ENCODE measurements at regions not wholly inside any gene's neighbourhood (a gene's known extent, or its start where the extent isn't known, plus 50 kb on each side); places are given as distances from the start of the nearest gene placed in this dataset.

DNA sequence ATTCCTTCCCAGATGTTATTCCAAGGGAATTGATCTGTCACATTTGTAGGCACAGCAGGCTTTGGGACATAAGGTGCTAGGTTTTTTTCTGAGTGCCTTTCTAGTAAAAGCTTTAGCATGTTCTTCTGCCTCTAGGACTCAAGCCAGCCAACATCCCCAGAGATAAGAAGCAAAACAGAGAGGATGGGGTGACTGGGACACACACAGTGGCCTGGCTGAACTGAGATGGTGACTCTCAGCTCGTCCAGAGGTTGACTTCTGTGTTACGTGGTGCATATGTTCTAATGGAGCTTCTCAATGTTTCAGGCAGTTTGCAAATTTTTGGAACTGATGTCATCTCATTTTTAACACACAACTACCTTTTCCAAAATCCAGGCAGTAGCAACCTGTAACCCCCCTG lies 188.1 kb upstream of the CELF2 start:
- H3K4me1 Mint-ChIP-seq = no peaks in the 10 kb centered on the region
- no peaks in the 10 kb centered on the region for H3K36me3 Mint-ChIP-seq
- ATAC-seq (no peak), DNase-seq (ENCODE audit: low spot score in 2 of 2) (no peak)
- H3K9me3 Mint-ChIP-seq = no peaks in the 10 kb centered on the region
- H3K4me3 Mint-ChIP-seq = no peak overlapping the region
- H3K27ac Mint-ChIP-seq = no peak overlapping the region

DNA sequence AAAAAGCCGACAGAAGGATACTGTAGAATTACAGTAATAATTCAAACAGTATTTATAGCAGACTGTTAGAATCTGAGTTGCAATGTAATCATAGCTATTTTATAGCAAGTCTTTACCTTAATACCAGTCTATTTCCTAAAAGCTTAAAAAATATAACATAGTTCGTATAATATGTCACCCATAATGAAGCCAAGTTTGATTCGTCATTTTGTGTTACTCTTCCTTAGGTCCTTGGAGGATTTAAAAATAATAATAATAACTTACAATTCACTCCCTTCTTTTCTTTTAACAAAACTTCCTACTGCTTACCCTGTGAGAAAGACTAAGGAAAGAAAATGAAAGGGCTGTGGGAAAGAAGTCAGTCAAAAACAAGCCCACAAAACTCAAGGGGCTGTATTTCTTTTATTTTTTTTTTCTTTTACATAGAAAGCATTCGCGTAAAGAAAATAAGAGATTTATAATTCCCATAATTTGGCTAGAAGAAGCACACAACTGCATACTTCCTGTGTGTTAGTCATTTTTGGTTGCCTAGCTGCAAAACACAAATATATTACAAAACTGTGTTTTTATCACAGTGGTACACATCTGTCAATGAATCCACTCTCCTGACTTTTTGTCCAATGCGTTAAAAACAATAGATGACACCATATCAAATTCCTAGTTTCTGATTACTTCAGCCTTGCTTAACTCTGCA lies 187.2 kb upstream of the CELF2 start:
- H3K4me3 Mint-ChIP-seq = no peak overlapping the region
- no peaks in the 10 kb centered on the region for H3K36me3 Mint-ChIP-seq
- no peak overlapping the region for H3K27ac Mint-ChIP-seq
- DNase-seq (ENCODE audit: low spot score in 2 of 2) (no peak), ATAC-seq (no peak)
- H3K4me1 Mint-ChIP-seq = no peaks in the 10 kb centered on the region
- H3K9me3 Mint-ChIP-seq = no peaks in the 10 kb centered on the region

DNA sequence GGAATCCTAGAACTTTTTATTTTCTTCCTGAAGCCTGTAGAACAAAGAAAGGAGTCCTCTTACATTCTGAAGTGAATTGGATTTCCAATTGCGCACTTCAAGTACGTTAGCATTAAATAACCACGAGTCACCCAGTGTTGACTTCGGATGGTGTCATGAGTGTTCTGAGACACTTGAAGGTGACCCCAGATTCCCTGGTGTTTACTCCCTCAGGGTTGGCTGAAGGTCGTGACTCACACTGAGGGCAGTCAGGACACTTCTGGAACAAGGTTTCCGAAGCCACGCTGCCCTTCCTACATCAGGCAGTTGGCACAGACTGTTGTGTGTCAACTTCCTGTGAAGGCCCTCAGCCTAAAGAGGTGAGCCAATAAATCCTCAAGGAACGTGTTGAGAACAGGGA lies 186.6 kb upstream of the CELF2 start:
- Mint-ChIP-seq H3K4me3 (no peak overlapping the region), H3K9me3 (no peaks in the 10 kb centered on the region), H3K4me1 (no peaks in the 10 kb centered on the region), H3K27ac (no peak overlapping the region), H3K36me3 (no peaks in the 10 kb centered on the region)
- ATAC-seq = no peak
- DNase-seq (ENCODE audit: low spot score in 2 of 2) = no peak

DNA sequence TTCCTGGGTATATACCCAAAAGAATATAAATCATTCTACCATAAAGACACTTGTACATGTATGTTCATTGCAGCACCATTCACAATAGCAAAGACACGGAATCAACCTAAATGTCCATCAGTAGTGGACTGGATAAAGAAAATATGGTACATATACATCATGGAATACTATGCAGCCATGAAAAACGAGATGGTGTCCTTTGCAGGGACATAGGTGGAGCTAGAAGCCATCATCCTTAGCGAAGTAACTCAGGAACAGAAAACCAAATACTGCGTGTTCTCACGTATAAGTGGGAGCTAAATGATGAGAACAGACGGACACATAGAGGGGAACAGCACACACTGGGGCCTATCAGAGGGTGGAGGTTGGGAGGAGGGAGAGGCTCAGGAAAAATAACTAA lies 183.7 kb upstream of the CELF2 start:
- H3K4me1 Mint-ChIP-seq = no peaks in the 10 kb centered on the region
- ATAC-seq (no peak), DNase-seq (ENCODE audit: low spot score in 2 of 2) (no peak)
- no peak overlapping the region for H3K4me3 Mint-ChIP-seq
- H3K36me3 Mint-ChIP-seq = no peaks in the 10 kb centered on the region
- peaks cover 3% of the 10 kb centered on the region for H3K9me3 Mint-ChIP-seq
- H3K27ac Mint-ChIP-seq = no peak overlapping the region

DNA sequence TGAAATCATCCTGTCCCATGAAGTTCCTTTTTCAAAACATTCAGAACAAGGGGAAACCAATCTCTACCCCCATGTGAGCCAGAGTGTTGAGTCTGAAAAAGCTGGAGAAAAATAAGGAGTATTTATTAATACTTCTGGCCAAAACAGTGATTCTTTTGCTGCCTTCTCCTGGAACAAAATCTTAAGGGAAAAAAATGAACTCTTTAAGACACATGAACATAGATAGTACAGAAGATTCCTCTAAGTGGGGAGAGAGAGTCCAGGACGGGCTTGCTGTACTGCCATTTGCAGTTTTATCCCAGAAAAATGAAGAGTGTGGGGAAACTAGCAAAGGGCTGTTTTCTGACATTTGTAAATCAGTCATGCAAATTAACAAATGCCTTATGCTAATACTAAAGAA lies 173.4 kb upstream of the CELF2 start:
- ATAC-seq (no peak), DNase-seq (ENCODE audit: low spot score in 2 of 2) (no peak)
- no peaks in the 10 kb centered on the region for H3K4me1 Mint-ChIP-seq
- H3K36me3 Mint-ChIP-seq = no peaks in the 10 kb centered on the region
- H3K27ac Mint-ChIP-seq = no peak overlapping the region
- peaks cover 3% of the 10 kb centered on the region for H3K9me3 Mint-ChIP-seq
- no peak overlapping the region for H3K4me3 Mint-ChIP-seq

DNA sequence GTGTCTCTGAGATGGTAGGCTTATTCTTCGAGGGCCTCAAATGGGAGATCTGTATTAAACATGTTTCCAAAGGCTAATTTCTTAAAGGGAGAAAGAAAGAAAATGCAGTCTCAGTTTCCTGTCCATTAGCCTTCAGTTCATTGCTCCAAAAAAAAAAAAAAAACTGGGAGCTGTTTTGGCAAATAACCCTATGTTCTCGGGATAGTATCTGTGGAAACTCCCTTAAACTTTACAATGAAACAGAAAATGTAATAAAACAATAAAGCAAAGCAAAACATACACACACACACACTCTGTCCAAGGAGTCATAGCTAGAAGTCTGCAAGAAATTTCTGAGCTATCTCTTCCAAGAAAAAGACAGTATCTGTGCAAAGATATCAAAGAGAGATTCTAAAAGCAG lies 172.5 kb upstream of the CELF2 start:
- Mint-ChIP-seq H3K9me3 (peaks cover 3% of the 10 kb centered on the region), H3K4me1 (no peaks in the 10 kb centered on the region), H3K36me3 (no peaks in the 10 kb centered on the region), H3K27ac (no peak overlapping the region), H3K4me3 (no peak overlapping the region)
- DNase-seq (ENCODE audit: low spot score in 2 of 2) (no peak), ATAC-seq (no peak)

DNA sequence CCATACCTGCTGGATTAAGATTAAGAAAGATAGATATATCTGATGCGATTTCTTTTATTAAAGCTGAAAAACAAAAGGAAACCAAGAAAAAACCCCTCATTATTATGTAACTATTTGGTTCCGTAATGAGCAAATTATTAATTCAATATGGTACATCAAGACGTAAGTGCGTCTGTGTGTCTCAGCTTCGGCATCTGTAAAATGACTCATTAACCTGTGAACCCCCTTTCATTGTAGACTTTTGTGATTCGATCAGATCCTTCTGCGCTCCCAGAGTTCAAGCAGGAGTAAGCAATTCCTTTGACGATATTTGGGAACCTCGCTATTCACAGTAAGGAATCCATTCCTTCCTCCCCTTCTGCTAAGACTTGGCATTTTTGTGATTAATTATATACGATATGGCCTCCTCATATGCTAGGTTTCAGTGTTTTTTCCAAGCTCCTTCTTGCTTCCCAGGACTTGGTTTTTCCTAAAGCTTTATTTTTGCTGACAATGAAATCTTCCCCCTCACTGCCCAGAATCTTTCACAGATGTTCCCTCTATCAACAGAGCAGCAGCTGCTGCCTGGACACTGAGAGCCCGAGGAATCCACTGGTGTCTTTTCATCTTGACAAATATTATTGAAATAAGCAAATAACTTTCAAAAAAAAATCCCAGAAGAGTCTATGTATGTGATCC lies 171.7 kb upstream of the CELF2 start:
- DNase-seq (ENCODE audit: low spot score in 2 of 2) (no peak), ATAC-seq (no peak)
- no peaks in the 10 kb centered on the region for H3K4me1 Mint-ChIP-seq
- no peak overlapping the region for H3K4me3 Mint-ChIP-seq
- peaks cover 3% of the 10 kb centered on the region for H3K9me3 Mint-ChIP-seq
- no peaks in the 10 kb centered on the region for H3K36me3 Mint-ChIP-seq
- H3K27ac Mint-ChIP-seq = no peak overlapping the region

DNA sequence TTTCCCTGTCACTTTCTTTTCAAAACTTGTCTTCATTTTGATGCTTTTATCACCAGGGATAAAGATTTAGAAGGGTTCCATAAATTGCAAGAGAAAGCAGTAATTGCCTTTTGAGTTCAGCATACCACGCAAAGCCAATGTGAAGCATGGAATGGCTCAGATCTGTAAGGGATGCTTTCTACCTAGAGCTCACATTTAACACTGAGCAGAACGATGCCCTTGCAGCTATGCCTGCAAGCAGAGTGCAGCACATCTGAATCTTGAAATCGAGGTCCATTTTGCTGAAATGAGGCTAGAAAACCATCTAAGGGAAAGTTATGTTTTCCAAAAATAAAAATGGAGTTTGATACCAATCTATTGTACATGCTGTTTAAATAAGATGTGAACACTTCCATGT lies 171.2 kb upstream of the CELF2 start:
- no peak overlapping the region for H3K4me3 Mint-ChIP-seq
- DNase-seq (ENCODE audit: low spot score in 2 of 2) (no peak), ATAC-seq (no peak)
- H3K4me1 Mint-ChIP-seq = no peaks in the 10 kb centered on the region
- no peak overlapping the region for H3K27ac Mint-ChIP-seq
- H3K9me3 Mint-ChIP-seq = peaks cover 1% of the 10 kb centered on the region
- no peaks in the 10 kb centered on the region for H3K36me3 Mint-ChIP-seq

DNA sequence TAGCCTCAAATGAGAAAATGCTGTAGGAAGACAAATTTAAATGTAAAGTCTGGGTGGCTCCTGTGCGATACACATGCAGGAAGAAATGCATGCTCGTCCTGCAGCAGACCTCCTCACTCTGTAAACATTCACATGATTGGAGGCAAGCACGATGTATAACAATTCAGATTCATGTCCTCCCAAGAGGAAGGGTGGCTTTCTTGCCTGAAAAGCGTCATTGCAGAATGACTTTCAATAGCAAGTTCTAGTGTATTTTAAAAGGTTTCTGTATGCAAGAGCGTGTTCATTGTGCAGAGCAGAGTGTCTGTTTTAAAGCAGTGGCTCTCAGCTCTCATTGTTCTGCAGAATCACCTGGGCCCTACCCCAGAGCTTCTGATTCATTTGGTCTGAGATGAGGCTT lies 170.3 kb upstream of the CELF2 start:
- no peak overlapping the region for H3K27ac Mint-ChIP-seq
- no peaks in the 10 kb centered on the region for H3K4me1 Mint-ChIP-seq
- ATAC-seq = no peak
- no peaks in the 10 kb centered on the region for H3K36me3 Mint-ChIP-seq
- no peaks in the 10 kb centered on the region for H3K9me3 Mint-ChIP-seq
- no peak for DNase-seq (ENCODE audit: low spot score in 2 of 2)
- no peak overlapping the region for H3K4me3 Mint-ChIP-seq

DNA sequence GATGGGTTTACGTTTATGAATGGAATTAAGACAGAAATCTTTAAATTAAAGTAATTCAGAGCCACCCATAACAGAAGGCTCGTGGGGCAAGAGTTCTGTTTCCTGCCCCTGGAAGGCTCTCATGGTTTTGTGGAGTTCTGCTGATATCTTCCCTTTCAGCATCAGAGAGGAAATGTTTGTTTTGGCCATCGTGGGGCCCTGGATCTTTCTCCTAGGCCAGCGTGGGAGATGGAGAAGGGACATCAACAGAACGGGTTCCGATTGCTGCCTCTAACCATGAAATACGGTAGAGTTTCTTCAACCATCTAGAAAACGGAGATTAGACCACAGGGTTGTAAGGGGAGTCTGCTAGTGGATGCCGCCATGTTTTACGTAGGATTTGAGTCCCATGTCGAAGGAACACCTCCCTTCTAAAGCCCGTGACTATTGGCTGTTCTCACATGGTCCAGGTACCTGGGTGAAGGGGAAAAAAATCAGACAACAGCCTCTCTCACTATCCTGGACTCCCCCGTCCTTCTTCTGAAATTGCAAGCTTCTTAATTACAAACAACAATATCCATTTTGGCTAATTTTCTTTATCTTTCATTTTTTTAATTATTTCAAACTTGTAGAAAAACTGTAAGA lies 169.1 kb upstream of the CELF2 start:
- Mint-ChIP-seq H3K4me1 (no peaks in the 10 kb centered on the region), H3K36me3 (no peaks in the 10 kb centered on the region), H3K27ac (no peak overlapping the region), H3K9me3 (no peaks in the 10 kb centered on the region), H3K4me3 (no peak overlapping the region)
- DNase-seq (ENCODE audit: low spot score in 2 of 2) (no peak), ATAC-seq (no peak)

DNA sequence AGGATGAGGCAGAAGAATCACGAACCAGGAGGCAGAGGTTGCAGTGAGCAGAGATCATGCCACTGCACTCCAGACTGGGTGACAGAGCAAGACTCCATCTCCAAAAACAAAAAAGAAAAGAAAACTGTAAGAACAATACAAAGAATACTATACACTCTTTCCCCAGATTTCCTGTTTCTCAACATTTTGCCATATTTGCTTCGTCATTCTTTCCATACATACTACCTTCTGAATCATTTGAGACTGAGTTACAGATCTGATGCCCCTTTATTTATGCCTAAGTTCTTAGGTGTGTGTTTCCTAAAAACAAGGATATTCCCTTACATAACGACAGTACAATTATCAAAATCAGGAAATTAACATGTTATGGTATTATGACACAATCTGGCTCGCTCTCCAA lies 168.4 kb upstream of the CELF2 start:
- ATAC-seq (no peak), DNase-seq (ENCODE audit: low spot score in 2 of 2) (no peak)
- Mint-ChIP-seq H3K4me1 (no peaks in the 10 kb centered on the region), H3K4me3 (no peak overlapping the region), H3K27ac (no peak overlapping the region), H3K9me3 (no peaks in the 10 kb centered on the region), H3K36me3 (no peaks in the 10 kb centered on the region)

DNA sequence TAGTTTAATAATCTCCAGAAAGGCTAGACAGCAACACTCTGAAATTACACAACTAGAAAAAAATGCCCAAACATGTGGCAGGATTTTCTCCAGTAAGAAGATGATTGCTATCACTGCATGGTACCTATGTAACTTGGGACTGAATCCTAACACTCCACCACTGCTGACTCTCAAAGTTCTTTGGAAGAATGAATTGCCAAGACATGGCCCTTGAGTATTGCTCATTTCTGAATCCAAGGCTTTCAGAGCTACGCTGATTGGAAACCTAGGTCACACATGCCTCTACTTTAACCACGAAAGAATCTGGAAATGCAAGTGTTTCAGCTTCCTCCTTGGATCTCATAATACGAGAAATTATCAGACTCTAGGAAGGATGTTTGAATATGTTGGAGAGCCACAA lies 167.5 kb upstream of the CELF2 start:
- Mint-ChIP-seq H3K4me3 (no peak overlapping the region), H3K27ac (no peak overlapping the region), H3K4me1 (peaks cover 3% of the 10 kb centered on the region), H3K9me3 (no peaks in the 10 kb centered on the region), H3K36me3 (no peaks in the 10 kb centered on the region)
- DNase-seq (ENCODE audit: low spot score in 2 of 2) = no peak
- ATAC-seq = no peak

DNA sequence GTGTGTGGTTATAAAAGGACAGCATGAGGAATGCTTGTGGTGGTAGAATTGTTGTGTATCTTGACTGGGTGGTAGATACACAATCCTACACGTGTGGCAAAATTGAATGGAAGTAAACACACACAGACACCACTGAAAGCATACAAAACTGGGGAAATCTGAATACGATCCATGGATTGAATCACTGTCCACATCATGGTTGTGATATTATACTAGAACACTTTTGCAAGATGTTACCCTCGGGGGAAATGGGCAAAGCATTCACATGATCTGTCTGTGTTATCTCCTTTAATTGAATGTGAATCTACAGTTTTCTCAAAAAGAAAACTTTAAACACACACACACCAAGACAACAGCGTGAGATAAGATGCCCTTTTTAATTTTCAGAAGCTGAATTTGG lies 165.2 kb upstream of the CELF2 start:
- H3K4me3 Mint-ChIP-seq = no peak overlapping the region
- H3K36me3 Mint-ChIP-seq = no peaks in the 10 kb centered on the region
- DNase-seq (ENCODE audit: low spot score in 2 of 2) (no peak), ATAC-seq (no peak)
- no peaks in the 10 kb centered on the region for H3K9me3 Mint-ChIP-seq
- H3K27ac Mint-ChIP-seq = no peak overlapping the region
- peaks cover 4% of the 10 kb centered on the region for H3K4me1 Mint-ChIP-seq

DNA sequence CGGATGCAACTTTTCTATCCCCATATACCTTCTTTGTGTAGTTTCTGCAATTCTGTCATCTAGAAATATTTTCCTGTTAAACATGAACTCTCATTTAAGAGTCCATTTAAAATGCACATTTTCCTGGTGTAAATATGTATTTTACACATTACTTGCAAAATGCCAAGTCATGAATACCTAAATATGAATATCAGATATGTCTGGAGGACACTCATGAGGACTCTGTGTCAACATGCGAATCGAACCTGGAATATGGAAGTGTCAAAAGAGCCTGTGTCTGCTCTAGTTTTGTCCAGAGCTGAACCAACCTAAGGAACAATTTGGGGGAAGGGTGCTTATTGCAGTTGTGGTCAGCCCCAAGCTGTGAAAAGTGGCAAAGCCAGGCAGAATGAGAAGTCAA lies 163.7 kb upstream of the CELF2 start:
- Mint-ChIP-seq H3K4me1 (peaks cover 4% of the 10 kb centered on the region), H3K4me3 (no peak overlapping the region), H3K9me3 (no peaks in the 10 kb centered on the region), H3K27ac (no peak overlapping the region), H3K36me3 (no peaks in the 10 kb centered on the region)
- ATAC-seq (no peak), DNase-seq (ENCODE audit: low spot score in 2 of 2) (no peak)

DNA sequence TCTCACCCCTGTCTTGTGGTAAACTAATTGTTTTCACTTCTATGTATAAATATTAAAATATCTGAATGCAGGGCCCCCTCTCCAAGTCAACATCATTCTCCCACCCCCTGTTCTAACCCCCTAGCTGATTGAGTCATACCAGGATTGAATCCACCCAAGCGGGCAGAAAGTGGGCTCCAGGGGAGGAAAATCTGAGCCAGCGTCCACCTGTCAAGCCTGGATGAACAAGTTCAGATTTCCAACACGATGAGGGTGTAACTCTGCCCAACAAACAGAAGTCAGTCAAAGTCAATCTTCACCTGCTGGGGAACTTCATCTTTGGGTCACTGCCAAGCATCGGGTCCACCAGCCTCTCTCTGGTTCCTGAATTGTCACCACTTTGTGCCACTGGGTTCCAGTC lies 162.9 kb upstream of the CELF2 start:
- H3K36me3 Mint-ChIP-seq = no peaks in the 10 kb centered on the region
- H3K4me1 Mint-ChIP-seq = peaks cover 4% of the 10 kb centered on the region
- H3K9me3 Mint-ChIP-seq = no peaks in the 10 kb centered on the region
- DNase-seq (ENCODE audit: low spot score in 2 of 2) = no peak
- H3K4me3 Mint-ChIP-seq = no peak overlapping the region
- no peak overlapping the region for H3K27ac Mint-ChIP-seq
- ATAC-seq = no peak

DNA sequence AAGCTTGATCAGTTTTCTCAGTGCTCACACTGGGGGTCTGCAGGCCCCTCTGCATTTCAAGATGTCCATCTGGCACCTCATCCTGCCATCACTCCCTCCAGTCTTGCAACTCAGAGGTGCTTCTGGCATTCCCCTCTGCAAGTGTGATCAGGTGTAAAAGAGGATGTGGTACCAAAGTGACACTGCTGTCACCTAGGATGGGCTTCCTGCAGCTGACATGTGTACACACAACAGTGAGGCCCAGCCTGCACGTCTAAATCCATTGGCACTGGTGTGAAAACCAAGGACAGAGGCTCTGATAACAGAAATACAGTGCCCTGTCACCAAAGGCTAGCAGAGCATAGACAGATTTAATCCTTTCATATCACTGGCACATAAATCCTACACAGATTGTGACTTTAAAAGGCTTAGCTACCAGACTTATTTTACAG lies 162.5 kb upstream of the CELF2 start:
- no peak overlapping the region for H3K27ac Mint-ChIP-seq
- ATAC-seq = peak; percentile 45
- no peaks in the 10 kb centered on the region for H3K36me3 Mint-ChIP-seq
- no peak overlapping the region for H3K4me3 Mint-ChIP-seq
- H3K9me3 Mint-ChIP-seq = no peaks in the 10 kb centered on the region
- peaks cover 4% of the 10 kb centered on the region for H3K4me1 Mint-ChIP-seq
- DNase-seq (ENCODE audit: low spot score in 2 of 2) = no peak

All from stimulated activated effector memory CD8-positive, alpha-beta T cell treated with anti-CD3 and anti-CD28 coated beads, Interleukin-12 subunit alpha, Interleukin-12 subunit beta, amount 100 ng/mL, for 72 hours (primary cell).